K562 (cell line): ENCODE measurements at regions not wholly inside any gene's neighbourhood (a gene's known extent, or its start where the extent isn't known, plus 50 kb on each side); places are given as distances from the start of the nearest gene placed in this dataset.

Experiments
- CHAMP1 ChIP-seq: fragments of 450-650 bp; IDR thresholded peaks from 2 replicates; pipeline ENCODE4 v1.6.1; 2016; ENCODE audit warnings: mild to moderate bottlenecking
- NR3C1 ChIP-seq: sonication (generic); formaldehyde crosslinking; IDR thresholded peaks from 2 replicates; pipeline ENCODE4 v1.8.1; 2022; ENCODE audit warnings: missing genetic modification reagents
- ZNF518B ChIP-seq: fragments of 250-450 bp; sonication (Bioruptor Pico); IDR thresholded peaks from 2 replicates; pipeline ENCODE4 v1.5.0; 2021; ENCODE audit warnings: mild to moderate bottlenecking, moderate library complexity

GRCh38 chr20:4095639-4096038 is 53.0 kb upstream of the SMOX start (continued):
- no peak for TF ChIP-seq ZNF518B (CRISPR knock-in tag)
- TF ChIP-seq CHAMP1: no peak
- TF ChIP-seq NR3C1 (CRISPR knock-in tag): no peak
